ENCODE measurements at regions not wholly inside any gene's neighbourhood (a gene's known extent, or its start where the extent isn't known, plus 50 kb on each side); places are given as distances from the start of the nearest gene placed in this dataset.
A peak's percentile ranks its signal among the peaks of the same experiment; 100 is the strongest.

DNA sequence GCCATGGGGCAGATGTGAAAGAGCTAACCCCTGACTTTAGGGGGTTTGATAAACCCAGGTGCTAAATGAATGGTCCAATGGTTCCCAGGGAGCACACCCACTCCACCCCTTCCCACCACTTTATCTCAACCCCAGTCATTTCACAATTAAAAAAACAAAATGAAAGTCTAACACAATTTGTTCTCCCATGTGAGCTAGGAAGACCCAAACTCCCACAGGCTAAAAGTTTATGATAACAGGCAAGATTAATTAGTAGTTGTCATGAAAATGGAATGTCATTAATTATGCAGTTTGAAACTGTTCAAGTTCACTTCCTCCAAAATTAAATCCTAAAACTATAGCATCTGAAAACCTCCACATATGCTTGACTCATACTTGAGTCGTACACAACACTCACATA, 63.3 kb upstream of the TPM1 start:
- H3K4me3 ChIP-seq, result no peak overlapping the region
- H3K4me1 ChIP-seq (ENCODE audit: insufficient read depth), result no peaks in the 10 kb centered on the region
- H3K9me2 ChIP-seq (replicated peaks; ENCODE audit: insufficient read depth), result no peaks in the 10 kb centered on the region
- WGBS (ENCODE audit: low lambda C conversion rate, missing lambda C conversion rate), result 100% methylated on average over 1 of the region's 1 CpG
- H3K27ac ChIP-seq, result no peak overlapping the region
- TF ChIP-seq EZH2phosphoT487 (IDR thresholded peaks at IDR 0.05; ENCODE audit: low read depth, severe bottlenecking, unreplicated experiment), result no peak
- no peak overlapping the region for H2AFZ ChIP-seq
- no peak for DNase-seq (ENCODE audit: low spot score)
- no peaks in the 10 kb centered on the region for H3K36me3 ChIP-seq (replicated peaks; ENCODE audit: insufficient read depth, low read depth)
- H4K20me1 ChIP-seq (ENCODE audit: insufficient read depth, poor library complexity, severe bottlenecking), result no peaks in the 10 kb centered on the region
- no peaks in the 10 kb centered on the region for H3K27me3 ChIP-seq
- no peaks in the 10 kb centered on the region for H3K79me2 ChIP-seq
- no peak overlapping the region for H3K4me2 ChIP-seq
- no peaks in the 10 kb centered on the region for H3K9me3 ChIP-seq (ENCODE audit: low read depth)

DNA sequence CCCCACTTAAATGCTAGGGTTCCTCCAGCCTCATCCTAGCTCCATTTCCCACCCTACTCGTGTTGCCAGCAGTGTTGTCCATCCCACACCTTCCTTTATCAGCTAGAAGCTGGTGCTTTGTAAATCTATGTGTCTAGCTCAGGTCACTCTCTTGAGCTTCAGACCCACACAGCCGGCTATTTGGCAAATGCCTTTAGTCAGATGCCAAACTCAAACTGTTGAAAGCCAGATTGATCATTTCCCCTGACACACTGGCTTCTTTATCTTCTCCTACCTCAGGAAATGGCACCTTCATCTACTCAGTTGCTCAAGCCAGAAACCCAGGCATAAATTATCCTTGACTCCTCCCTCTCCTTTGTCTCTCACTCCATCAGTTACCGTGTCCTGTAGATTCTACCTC, 61.5 kb upstream of the TPM1 start:
- Histone ChIP-seq H3K9me3 (ENCODE audit: low read depth) (no peaks in the 10 kb centered on the region), H3K4me1 (ENCODE audit: insufficient read depth) (peaks cover 5% of the 10 kb centered on the region), H3K9me2 (replicated peaks; ENCODE audit: insufficient read depth) (no peaks in the 10 kb centered on the region), H3K79me2 (no peaks in the 10 kb centered on the region), H3K4me3 (no peak overlapping the region), H3K4me2 (no peak overlapping the region), H2AFZ (no peak overlapping the region), H3K36me3 (replicated peaks; ENCODE audit: insufficient read depth, low read depth) (no peaks in the 10 kb centered on the region), H4K20me1 (ENCODE audit: insufficient read depth, poor library complexity, severe bottlenecking) (no peaks in the 10 kb centered on the region), H3K27me3 (no peaks in the 10 kb centered on the region), H3K27ac (no peak overlapping the region)
- no peak for DNase-seq (ENCODE audit: low spot score)
- TF ChIP-seq, protein P1, sequence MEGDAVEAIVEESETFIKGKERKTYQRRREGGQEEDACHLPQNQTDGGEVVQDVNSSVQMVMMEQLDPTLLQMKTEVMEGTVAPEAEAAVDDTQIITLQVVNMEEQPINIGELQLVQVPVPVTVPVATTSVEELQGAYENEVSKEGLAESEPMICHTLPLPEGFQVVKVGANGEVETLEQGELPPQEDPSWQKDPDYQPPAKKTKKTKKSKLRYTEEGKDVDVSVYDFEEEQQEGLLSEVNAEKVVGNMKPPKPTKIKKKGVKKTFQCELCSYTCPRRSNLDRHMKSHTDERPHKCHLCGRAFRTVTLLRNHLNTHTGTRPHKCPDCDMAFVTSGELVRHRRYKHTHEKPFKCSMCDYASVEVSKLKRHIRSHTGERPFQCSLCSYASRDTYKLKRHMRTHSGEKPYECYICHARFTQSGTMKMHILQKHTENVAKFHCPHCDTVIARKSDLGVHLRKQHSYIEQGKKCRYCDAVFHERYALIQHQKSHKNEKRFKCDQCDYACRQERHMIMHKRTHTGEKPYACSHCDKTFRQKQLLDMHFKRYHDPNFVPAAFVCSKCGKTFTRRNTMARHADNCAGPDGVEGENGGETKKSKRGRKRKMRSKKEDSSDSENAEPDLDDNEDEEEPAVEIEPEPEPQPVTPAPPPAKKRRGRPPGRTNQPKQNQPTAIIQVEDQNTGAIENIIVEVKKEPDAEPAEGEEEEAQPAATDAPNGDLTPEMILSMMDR (IDR thresholded peaks at IDR 0.05; ENCODE audit: poor library complexity), result no peak
- TF ChIP-seq EZH2 (IDR thresholded peaks at IDR 0.05; ENCODE audit: borderline replicate concordance), result no peak
- no peak for TF ChIP-seq EZH2phosphoT487 (IDR thresholded peaks at IDR 0.05; ENCODE audit: low read depth, severe bottlenecking, unreplicated experiment)
- WGBS (ENCODE audit: low lambda C conversion rate, missing lambda C conversion rate), result 66% methylated on average over 3 of the region's 3 CpGs

DNA sequence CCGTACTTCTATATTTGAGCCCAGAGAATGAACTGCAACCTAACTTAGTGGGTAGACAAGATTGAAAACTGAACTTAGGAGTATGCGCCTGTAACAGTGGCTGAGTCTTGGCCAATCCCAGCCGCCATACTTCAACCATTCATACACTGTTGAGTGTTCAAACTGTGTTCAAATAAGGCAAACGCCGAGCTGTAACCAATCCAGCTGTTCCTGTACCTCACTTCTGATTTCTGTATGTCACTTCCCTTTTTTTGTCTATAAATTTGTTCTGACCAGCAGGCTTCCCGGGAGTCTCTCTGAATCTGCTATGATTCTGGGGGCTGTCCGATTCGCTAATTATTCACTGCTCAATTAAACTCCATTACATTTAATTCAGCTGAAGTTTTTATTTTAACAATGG, 58.6 kb upstream of the TPM1 start:
- TF ChIP-seq, protein P1 (IDR thresholded peaks at IDR 0.05; ENCODE audit: poor library complexity), result no peak
- no peak for TF ChIP-seq EZH2phosphoT487 (IDR thresholded peaks at IDR 0.05; ENCODE audit: low read depth, severe bottlenecking, unreplicated experiment)
- no peaks in the 10 kb centered on the region for H3K9me3 ChIP-seq (ENCODE audit: low read depth)
- no peaks in the 10 kb centered on the region for H3K27me3 ChIP-seq
- H4K20me1 ChIP-seq (ENCODE audit: insufficient read depth, poor library complexity, severe bottlenecking), result no peaks in the 10 kb centered on the region
- no peaks in the 10 kb centered on the region for H3K79me2 ChIP-seq
- no peak overlapping the region for H3K27ac ChIP-seq
- no peaks in the 10 kb centered on the region for H3K9me2 ChIP-seq (replicated peaks; ENCODE audit: insufficient read depth)
- peaks cover 5% of the 10 kb centered on the region for H3K4me1 ChIP-seq (ENCODE audit: insufficient read depth)
- DNase-seq (ENCODE audit: low spot score), result no peak
- H2AFZ ChIP-seq, result no peak overlapping the region
- no peak overlapping the region for H3K4me3 ChIP-seq
- H3K36me3 ChIP-seq (replicated peaks; ENCODE audit: insufficient read depth, low read depth), result no peaks in the 10 kb centered on the region
- no peak overlapping the region for H3K4me2 ChIP-seq
- WGBS (ENCODE audit: low lambda C conversion rate, missing lambda C conversion rate), result 97% methylated on average over 8 of the region's 8 CpGs

DNA sequence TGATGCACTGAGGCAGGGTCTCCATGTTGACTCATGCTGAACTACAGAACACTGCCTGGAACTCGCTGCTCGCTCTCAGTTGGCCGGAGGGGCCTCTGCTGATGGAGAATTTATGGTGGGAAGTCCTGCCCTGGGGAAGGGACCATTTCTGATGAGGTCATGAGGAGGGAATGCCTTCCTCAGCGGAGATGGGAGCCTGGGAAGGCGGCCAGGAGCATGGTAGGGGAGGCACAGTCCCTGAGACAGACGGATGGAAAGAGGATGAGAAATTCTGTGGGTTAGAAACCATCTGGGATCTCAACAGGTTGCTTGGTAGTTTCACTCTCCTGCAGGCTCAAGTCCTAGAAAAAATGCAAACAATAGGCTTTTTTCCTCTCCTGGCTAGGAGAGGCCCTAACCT, 56.8 kb upstream of the TPM1 start:
- 44% methylated on average over 6 of the region's 6 CpGs for WGBS (ENCODE audit: low lambda C conversion rate, missing lambda C conversion rate)
- H3K9me3 ChIP-seq (ENCODE audit: low read depth), result no peaks in the 10 kb centered on the region
- H3K4me2 ChIP-seq, result no peak overlapping the region
- no peaks in the 10 kb centered on the region for H3K9me2 ChIP-seq (replicated peaks; ENCODE audit: insufficient read depth)
- no peaks in the 10 kb centered on the region for H3K79me2 ChIP-seq
- H3K4me1 ChIP-seq (ENCODE audit: insufficient read depth), result peaks cover 5% of the 10 kb centered on the region
- H4K20me1 ChIP-seq (ENCODE audit: insufficient read depth, poor library complexity, severe bottlenecking), result no peaks in the 10 kb centered on the region
- H2AFZ ChIP-seq, result no peak overlapping the region
- H3K36me3 ChIP-seq (replicated peaks; ENCODE audit: insufficient read depth, low read depth), result no peaks in the 10 kb centered on the region
- TF ChIP-seq EZH2phosphoT487 (IDR thresholded peaks at IDR 0.05; ENCODE audit: low read depth, severe bottlenecking, unreplicated experiment) (no peak), EZH2 (IDR thresholded peaks at IDR 0.05; ENCODE audit: borderline replicate concordance) (no peak)
- TF ChIP-seq, protein P1 (IDR thresholded peaks at IDR 0.05; ENCODE audit: poor library complexity), result no peak
- H3K27me3 ChIP-seq, result no peaks in the 10 kb centered on the region
- DNase-seq (ENCODE audit: low spot score), result peak; percentile 26
- no peak overlapping the region for H3K4me3 ChIP-seq
- H3K27ac ChIP-seq, result no peak overlapping the region
